Lung (tissue), 11 donors: ENCODE measurements at regions not wholly inside any gene's neighbourhood (a gene's known extent, or its start where the extent isn't known, plus 50 kb on each side); places are given as distances from the start of the nearest gene placed in this dataset.

ENCODE experiments used
- ATAC-seq: fragments of 200-7000 bp; cut with Tn5 transposase; one replicate; pipeline ENCODE4 v1.9.1; 2020; ENCODE audit warnings: moderate number of reproducible peaks; ENCODE audit not compliant: insufficient read depth, low FRiP score
- DNase-seq, 3 donors: peaks; one replicate each; pipeline ENCODE4 v3.0.0-alpha.2; 2013 to 2017
- H3K27ac ChIP-seq, 2 donors: one replicate each; pipeline ENCODE4 v1.5.1; 2013; ENCODE audit warnings: mild to moderate bottlenecking in 2 of 2, moderate library complexity in 2 of 2, control low read depth in 1 of 2, inconsistent platforms in 1 of 2, low read depth in 1 of 2, low read length in 1 of 2
- H3K27me3 ChIP-seq, 3 donors: one replicate each; pipeline ENCODE4 v1.5.1; 2013; ENCODE audit warnings: low read length in 2 of 3; ENCODE audit not compliant: control insufficient read depth in 3 of 3, insufficient read depth in 3 of 3
- H3K36me3 ChIP-seq, 4 donors: one replicate each; pipeline ENCODE4 v1.5.1; 2013; ENCODE audit warnings: low read length in 4 of 4, mild to moderate bottlenecking in 1 of 4, moderate library complexity in 1 of 4; ENCODE audit not compliant: control insufficient read depth in 4 of 4, insufficient read depth in 4 of 4
- H3K4me1 ChIP-seq, 5 donors: one replicate each; pipeline ENCODE4 v1.5.1; 2013; ENCODE audit warnings: low read length in 5 of 5, mild to moderate bottlenecking in 2 of 5, moderate library complexity in 1 of 5; ENCODE audit not compliant: control insufficient read depth in 5 of 5, insufficient read depth in 5 of 5
- H3K4me3 ChIP-seq: one replicate; pipeline ENCODE4 v1.5.1; 2013; ENCODE audit warnings: mild to moderate bottlenecking, control low read depth, moderate library complexity
- H3K9ac ChIP-seq, 2 donors: one replicate each; pipeline ENCODE4 v1.5.1; 2013; ENCODE audit warnings: low read length in 2 of 2, control low read depth in 1 of 2; ENCODE audit not compliant: insufficient read depth in 1 of 2
- H3K9me3 ChIP-seq, 4 donors: one replicate each; pipeline ENCODE4 v1.5.1; 2013; ENCODE audit warnings: low read length in 3 of 4, mild to moderate bottlenecking in 1 of 4, moderate library complexity in 1 of 4; ENCODE audit not compliant: control insufficient read depth in 4 of 4, insufficient read depth in 3 of 4
- CTCF ChIP-seq: IDR thresholded peaks from 2 replicates; pipeline ENCODE4 v1.5.1; 2012; ENCODE audit warnings: mild to moderate bottlenecking; ENCODE audit errors: control extremely low read depth, extremely low read depth
- WGBS, 2 donors: extraction: QIAGEN DNeasy Blood & Tissue Kit; methylation state at CpG; one replicate each; pipeline ENCODE4 v1.1.7; 2013; 5-methylcytosine and 5-hydroxymethylcytosine counted together
- donor health status: control.
- donor health status: control.
- donor health status: Bipolar disorder and iron deficiency.
- donor health status: healthy.
- donor health status: DM: yes; HTN: yes; CAD: no.

- Histone ChIP-seq H3K4me3 (no peak overlapping the region), H3K9me3 (peaks cover 0 to 10% (median 5%) of the 10 kb centered on the region in 4 donors), H3K27ac (no peak overlapping the region), H3K4me1 (peaks cover 0 to 3% (median 0%) of the 10 kb centered on the region in 5 donors), H3K36me3 (no peaks in the 10 kb centered on the region), H3K27me3 (peaks cover 0 to 9% (median 2%) of the 10 kb centered on the region in 3 donors), H3K9ac (no peak overlapping the region)
- ATAC-seq (no peak), DNase-seq (peak; percentile 34 to 56 (median 44))
- 24 to 35% methylated on average over 52 to 54 of the region's 54 CpGs for WGBS, 2 donors
- TF ChIP-seq CTCF: no peak
Measured at GRCh38 chr2:120654381-120655134, 81.1 kb upstream of the GLI2 start.

- no peak overlapping the region for H3K27ac ChIP-seq
- H3K36me3 ChIP-seq: no peaks in the 10 kb centered on the region
- H3K4me1 ChIP-seq: peaks cover 0 to 14% (median 4%) of the 10 kb centered on the region in 5 donors
- H3K9ac ChIP-seq: no peak overlapping the region
- no peak overlapping the region for H3K4me3 ChIP-seq
- WGBS, 2 donors: 59 to 82% methylated on average over 19 of the region's 19 CpGs
- peaks cover 0 to 9% (median 2%) of the 10 kb centered on the region in 3 donors for H3K27me3 ChIP-seq
- TF ChIP-seq CTCF: no peak
- ATAC-seq (no peak), DNase-seq (peak in 1 of 3 donors; percentile 54)
- peaks cover 0 to 5% (median 0%) of the 10 kb centered on the region in 4 donors for H3K9me3 ChIP-seq
Measured at GRCh38 chr2:120656273-120656950, 79.3 kb upstream of the GLI2 start.

- H3K27ac ChIP-seq: no peak overlapping the region
- TF ChIP-seq CTCF: no peak
- WGBS, 2 donors: 86 to 87% methylated on average over 7 of the region's 7 CpGs
- ATAC-seq: no peak
- peaks cover 0 to 12% (median 2%) of the 10 kb centered on the region in 3 donors for H3K27me3 ChIP-seq
- DNase-seq: no peak
- H3K4me3 ChIP-seq: no peak overlapping the region
- H3K9ac ChIP-seq: no peak overlapping the region
- no peaks in the 10 kb centered on the region for H3K36me3 ChIP-seq
- H3K4me1 ChIP-seq: peaks cover 0 to 20% (median 7%) of the 10 kb centered on the region in 5 donors
- H3K9me3 ChIP-seq: peaks cover 0 to 6% (median 0%) of the 10 kb centered on the region in 4 donors
Measured at GRCh38 chr2:120658042-120658769, 77.5 kb upstream of the GLI2 start.
